ENCODE measurements at regions not wholly inside any gene's neighbourhood (a gene's known extent, or its start where the extent isn't known, plus 50 kb on each side); places are given as distances from the start of the nearest gene placed in this dataset.

DNA sequence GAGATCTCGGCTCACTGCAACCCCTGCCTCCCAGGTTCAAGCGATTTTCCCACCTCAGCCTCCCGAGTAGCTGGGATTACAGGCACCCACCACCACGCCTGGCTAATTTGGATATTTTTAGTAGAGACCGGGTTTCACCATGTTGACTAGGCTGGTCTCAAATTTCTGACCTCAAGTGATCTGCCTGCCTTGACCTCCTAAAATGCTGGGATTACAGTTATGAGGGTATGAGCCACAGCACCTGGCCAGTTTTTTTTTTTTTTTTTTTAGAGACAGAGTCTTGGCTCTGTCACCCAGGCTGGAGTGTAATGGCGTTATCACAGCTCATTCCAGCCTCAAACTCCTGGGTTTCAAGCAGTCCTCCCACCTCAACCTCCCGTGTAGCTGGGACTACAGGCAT lies 54.9 kb upstream of the PRR5 start:
- Histone ChIP-seq H3K4me3 (no peak overlapping the region), H3K36me3 (no peaks in the 10 kb centered on the region), H3K9ac (no peak overlapping the region), H3K27me3 (peaks cover 4% of the 10 kb centered on the region), H3K79me2 (ENCODE audit: low read depth) (no peaks in the 10 kb centered on the region), H3K4me2 (no peak overlapping the region), H4K20me1 (ENCODE audit: low read depth) (no peaks in the 10 kb centered on the region), H2AFZ (replicated peaks) (no peak overlapping the region), H3F3A (ENCODE audit: low read depth) (no peaks in the 10 kb centered on the region), H3K9me3 (ENCODE audit: low read depth) (no peaks in the 10 kb centered on the region), H3K4me1 (no peaks in the 10 kb centered on the region), H3K27ac (no peak overlapping the region)
- no peak for DNase-seq (ENCODE audit: low spot score)
- Mint-ChIP-seq H3K27me3 (ENCODE audit: insufficient read depth, low read depth) (peaks cover 6% of the 10 kb centered on the region), H3K4me3 (no peak overlapping the region), H3K36me3 (no peaks in the 10 kb centered on the region), H3K9me3 (no peaks in the 10 kb centered on the region), H3K4me1 (peaks cover 11% of the 10 kb centered on the region), H3K27ac (no peak overlapping the region)
- TF ChIP-seq, protein P1, sequence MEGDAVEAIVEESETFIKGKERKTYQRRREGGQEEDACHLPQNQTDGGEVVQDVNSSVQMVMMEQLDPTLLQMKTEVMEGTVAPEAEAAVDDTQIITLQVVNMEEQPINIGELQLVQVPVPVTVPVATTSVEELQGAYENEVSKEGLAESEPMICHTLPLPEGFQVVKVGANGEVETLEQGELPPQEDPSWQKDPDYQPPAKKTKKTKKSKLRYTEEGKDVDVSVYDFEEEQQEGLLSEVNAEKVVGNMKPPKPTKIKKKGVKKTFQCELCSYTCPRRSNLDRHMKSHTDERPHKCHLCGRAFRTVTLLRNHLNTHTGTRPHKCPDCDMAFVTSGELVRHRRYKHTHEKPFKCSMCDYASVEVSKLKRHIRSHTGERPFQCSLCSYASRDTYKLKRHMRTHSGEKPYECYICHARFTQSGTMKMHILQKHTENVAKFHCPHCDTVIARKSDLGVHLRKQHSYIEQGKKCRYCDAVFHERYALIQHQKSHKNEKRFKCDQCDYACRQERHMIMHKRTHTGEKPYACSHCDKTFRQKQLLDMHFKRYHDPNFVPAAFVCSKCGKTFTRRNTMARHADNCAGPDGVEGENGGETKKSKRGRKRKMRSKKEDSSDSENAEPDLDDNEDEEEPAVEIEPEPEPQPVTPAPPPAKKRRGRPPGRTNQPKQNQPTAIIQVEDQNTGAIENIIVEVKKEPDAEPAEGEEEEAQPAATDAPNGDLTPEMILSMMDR (IDR thresholded peaks at IDR 0.05) = no peak
- TF ChIP-seq EZH2phosphoT487 (IDR thresholded peaks at IDR 0.05) (no peak), EZH2 (IDR thresholded peaks at IDR 0.05) (no peak)

DNA sequence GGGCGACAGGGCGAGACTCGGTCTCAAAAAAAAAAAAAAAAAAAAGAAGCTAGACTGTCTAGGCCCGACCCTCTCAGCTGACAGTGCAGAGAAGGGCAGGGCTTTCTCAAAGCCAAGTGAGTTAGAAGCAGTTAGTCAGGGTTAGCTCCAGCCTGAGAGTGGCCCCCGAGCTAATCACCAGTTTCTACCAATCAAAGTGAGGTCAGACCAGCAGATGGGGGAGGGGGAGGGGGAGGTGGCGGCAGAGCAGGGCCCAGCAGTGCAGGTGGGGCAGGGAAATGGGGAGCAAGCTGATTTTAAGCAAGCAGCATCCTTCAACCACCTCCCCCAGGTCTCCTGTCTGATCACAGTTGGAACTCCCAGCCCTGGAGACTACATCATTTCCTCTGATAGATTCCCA lies 55.3 kb upstream of the PRR5 start:
- Histone ChIP-seq H3K4me1 (no peaks in the 10 kb centered on the region), H3K9me3 (ENCODE audit: low read depth) (no peaks in the 10 kb centered on the region), H3K4me3 (no peak overlapping the region), H3K4me2 (no peak overlapping the region), H3K27me3 (peaks cover 2% of the 10 kb centered on the region), H3K27ac (no peak overlapping the region), H3F3A (ENCODE audit: low read depth) (no peaks in the 10 kb centered on the region), H4K20me1 (ENCODE audit: low read depth) (no peaks in the 10 kb centered on the region), H3K79me2 (ENCODE audit: low read depth) (no peaks in the 10 kb centered on the region), H2AFZ (replicated peaks) (no peak overlapping the region), H3K36me3 (no peaks in the 10 kb centered on the region), H3K9ac (no peak overlapping the region)
- TF ChIP-seq, protein P1 (IDR thresholded peaks at IDR 0.05) = no peak
- TF ChIP-seq EZH2 (IDR thresholded peaks at IDR 0.05) (no peak), EZH2phosphoT487 (IDR thresholded peaks at IDR 0.05) (no peak)
- H3K36me3 Mint-ChIP-seq = no peaks in the 10 kb centered on the region
- no peak for DNase-seq (ENCODE audit: low spot score)
- H3K27ac Mint-ChIP-seq = no peak overlapping the region
- H3K4me3 Mint-ChIP-seq = no peak overlapping the region
- H3K4me1 Mint-ChIP-seq = peaks cover 12% of the 10 kb centered on the region
- peaks cover 6% of the 10 kb centered on the region for H3K27me3 Mint-ChIP-seq (ENCODE audit: insufficient read depth, low read depth)
- H3K9me3 Mint-ChIP-seq = no peaks in the 10 kb centered on the region

- peaks cover 12% of the 10 kb centered on the region for H3K4me1 Mint-ChIP-seq
- H3K27me3 Mint-ChIP-seq (ENCODE audit: insufficient read depth, low read depth) = peaks cover 6% of the 10 kb centered on the region
- no peak for DNase-seq (ENCODE audit: low spot score)
- no peaks in the 10 kb centered on the region for H3F3A ChIP-seq (ENCODE audit: low read depth)
- H3K79me2 ChIP-seq (ENCODE audit: low read depth) = no peaks in the 10 kb centered on the region
- no peaks in the 10 kb centered on the region for H4K20me1 ChIP-seq (ENCODE audit: low read depth)
- no peaks in the 10 kb centered on the region for H3K27me3 ChIP-seq
- no peak overlapping the region for H3K9ac ChIP-seq
- H3K4me3 ChIP-seq = no peak overlapping the region
- TF ChIP-seq, protein P1 (IDR thresholded peaks at IDR 0.05) = no peak
- TF ChIP-seq EZH2 (IDR thresholded peaks at IDR 0.05) = no peak
- no peak for TF ChIP-seq EZH2phosphoT487 (IDR thresholded peaks at IDR 0.05)
- H2AFZ ChIP-seq (replicated peaks) = no peak overlapping the region
- no peaks in the 10 kb centered on the region for H3K36me3 Mint-ChIP-seq
- H3K4me3 Mint-ChIP-seq = no peak overlapping the region
- H3K9me3 Mint-ChIP-seq = no peaks in the 10 kb centered on the region
- H3K36me3 ChIP-seq = no peaks in the 10 kb centered on the region
- no peak overlapping the region for H3K4me2 ChIP-seq
- no peak overlapping the region for H3K27ac ChIP-seq
- no peaks in the 10 kb centered on the region for H3K9me3 ChIP-seq (ENCODE audit: low read depth)
- H3K4me1 ChIP-seq = no peaks in the 10 kb centered on the region
- H3K27ac Mint-ChIP-seq = no peak overlapping the region
Observed at GRCh38 chr22:44646141-44646540, 55.9 kb upstream of the PRR5 start.
